ENCODE measurements at regions not wholly inside any gene's neighbourhood (a gene's known extent, or its start where the extent isn't known, plus 50 kb on each side); places are given as distances from the start of the nearest gene placed in this dataset.

- Histone ChIP-seq H3K4me1 (ENCODE audit: control insufficient read depth, insufficient read depth, low read length) (no peaks in the 10 kb centered on the region), H3K4me3 (ENCODE audit: low read depth, low read length) (no peak overlapping the region), H3K27me3 (ENCODE audit: control insufficient read depth, insufficient read depth, low read length) (no peaks in the 10 kb centered on the region), H3K9me3 (ENCODE audit: control insufficient read depth, insufficient read depth, low read length) (no peaks in the 10 kb centered on the region), H3K9ac (ENCODE audit: low read depth, low read length) (no peak overlapping the region), H3K36me3 (ENCODE audit: control insufficient read depth, insufficient read depth, low read length) (no peaks in the 10 kb centered on the region)
Measured at GRCh38 chr6:85396159-85396808, 53.6 kb upstream of the NT5E start.

- no peaks in the 10 kb centered on the region for H3K27me3 ChIP-seq (ENCODE audit: control insufficient read depth, insufficient read depth, low read length)
- no peaks in the 10 kb centered on the region for H3K4me1 ChIP-seq (ENCODE audit: control insufficient read depth, insufficient read depth, low read length)
- H3K36me3 ChIP-seq (ENCODE audit: control insufficient read depth, insufficient read depth, low read length): no peaks in the 10 kb centered on the region
- H3K9ac ChIP-seq (ENCODE audit: low read depth, low read length): no peak overlapping the region
- H3K4me3 ChIP-seq (ENCODE audit: low read depth, low read length): no peak overlapping the region
- no peaks in the 10 kb centered on the region for H3K9me3 ChIP-seq (ENCODE audit: control insufficient read depth, insufficient read depth, low read length)
Measured at GRCh38 chr6:85395746-85396145, 54.1 kb upstream of the NT5E start.

- no peaks in the 10 kb centered on the region for H3K4me1 ChIP-seq (ENCODE audit: control insufficient read depth, insufficient read depth, low read length)
- no peaks in the 10 kb centered on the region for H3K36me3 ChIP-seq (ENCODE audit: control insufficient read depth, insufficient read depth, low read length)
- no peak overlapping the region for H3K4me3 ChIP-seq (ENCODE audit: low read depth, low read length)
- no peaks in the 10 kb centered on the region for H3K9me3 ChIP-seq (ENCODE audit: control insufficient read depth, insufficient read depth, low read length)
- no peaks in the 10 kb centered on the region for H3K27me3 ChIP-seq (ENCODE audit: control insufficient read depth, insufficient read depth, low read length)
- no peak overlapping the region for H3K9ac ChIP-seq (ENCODE audit: low read depth, low read length)
Measured at GRCh38 chr6:85394853-85395538, 54.9 kb upstream of the NT5E start.

GRCh38 chr6:85394199-85394598, 55.7 kb upstream of the NT5E start:
- no peaks in the 10 kb centered on the region for H3K4me1 ChIP-seq (ENCODE audit: control insufficient read depth, insufficient read depth, low read length)

GRCh38 chr6:85392379-85392778, 57.5 kb upstream of the NT5E start:
- Histone ChIP-seq H3K27me3 (ENCODE audit: control insufficient read depth, insufficient read depth, low read length) (no peaks in the 10 kb centered on the region), H3K4me1 (ENCODE audit: control insufficient read depth, insufficient read depth, low read length) (no peaks in the 10 kb centered on the region), H3K4me3 (ENCODE audit: low read depth, low read length) (no peak overlapping the region), H3K36me3 (ENCODE audit: control insufficient read depth, insufficient read depth, low read length) (no peaks in the 10 kb centered on the region), H3K9ac (ENCODE audit: low read depth, low read length) (no peak overlapping the region), H3K9me3 (ENCODE audit: control insufficient read depth, insufficient read depth, low read length) (no peaks in the 10 kb centered on the region)

More at GRCh38 chr6:85394199-85394598, 55.7 kb upstream of the NT5E start:
- H3K36me3 ChIP-seq (ENCODE audit: control insufficient read depth, insufficient read depth, low read length): no peaks in the 10 kb centered on the region
- no peak overlapping the region for H3K4me3 ChIP-seq (ENCODE audit: low read depth, low read length)
- H3K27me3 ChIP-seq (ENCODE audit: control insufficient read depth, insufficient read depth, low read length): no peaks in the 10 kb centered on the region
- H3K9me3 ChIP-seq (ENCODE audit: control insufficient read depth, insufficient read depth, low read length): no peaks in the 10 kb centered on the region
- no peak overlapping the region for H3K9ac ChIP-seq (ENCODE audit: low read depth, low read length)

GRCh38 chr6:85390775-85391174, 59.1 kb upstream of the NT5E start:
- Histone ChIP-seq H3K27me3 (ENCODE audit: control insufficient read depth, insufficient read depth, low read length) (no peaks in the 10 kb centered on the region), H3K36me3 (ENCODE audit: control insufficient read depth, insufficient read depth, low read length) (no peaks in the 10 kb centered on the region), H3K9me3 (ENCODE audit: control insufficient read depth, insufficient read depth, low read length) (no peaks in the 10 kb centered on the region), H3K9ac (ENCODE audit: low read depth, low read length) (no peak overlapping the region), H3K4me3 (ENCODE audit: low read depth, low read length) (no peak overlapping the region), H3K4me1 (ENCODE audit: control insufficient read depth, insufficient read depth, low read length) (no peaks in the 10 kb centered on the region)

- Histone ChIP-seq H3K36me3 (ENCODE audit: control insufficient read depth, insufficient read depth, low read length) (no peaks in the 10 kb centered on the region), H3K9me3 (ENCODE audit: control insufficient read depth, insufficient read depth, low read length) (no peaks in the 10 kb centered on the region), H3K9ac (ENCODE audit: low read depth, low read length) (no peak overlapping the region), H3K4me3 (ENCODE audit: low read depth, low read length) (no peak overlapping the region), H3K4me1 (ENCODE audit: control insufficient read depth, insufficient read depth, low read length) (no peaks in the 10 kb centered on the region), H3K27me3 (ENCODE audit: control insufficient read depth, insufficient read depth, low read length) (no peaks in the 10 kb centered on the region)
Measured at GRCh38 chr6:85390105-85390728, 59.7 kb upstream of the NT5E start.

- H3K9me3 ChIP-seq (ENCODE audit: control insufficient read depth, insufficient read depth, low read length): no peaks in the 10 kb centered on the region
- no peaks in the 10 kb centered on the region for H3K4me1 ChIP-seq (ENCODE audit: control insufficient read depth, insufficient read depth, low read length)
- H3K4me3 ChIP-seq (ENCODE audit: low read depth, low read length): no peak overlapping the region
- H3K36me3 ChIP-seq (ENCODE audit: control insufficient read depth, insufficient read depth, low read length): no peaks in the 10 kb centered on the region
- H3K9ac ChIP-seq (ENCODE audit: low read depth, low read length): no peak overlapping the region
- no peaks in the 10 kb centered on the region for H3K27me3 ChIP-seq (ENCODE audit: control insufficient read depth, insufficient read depth, low read length)
Measured at GRCh38 chr6:85389151-85389797, 60.6 kb upstream of the NT5E start.

GRCh38 chr6:85388531-85388930, 61.4 kb upstream of the NT5E start:
- H3K36me3 ChIP-seq (ENCODE audit: control insufficient read depth, insufficient read depth, low read length): no peaks in the 10 kb centered on the region
- H3K27me3 ChIP-seq (ENCODE audit: control insufficient read depth, insufficient read depth, low read length): no peaks in the 10 kb centered on the region
- H3K4me3 ChIP-seq (ENCODE audit: low read depth, low read length): no peak overlapping the region
- no peaks in the 10 kb centered on the region for H3K4me1 ChIP-seq (ENCODE audit: control insufficient read depth, insufficient read depth, low read length)
- H3K9me3 ChIP-seq (ENCODE audit: control insufficient read depth, insufficient read depth, low read length): no peaks in the 10 kb centered on the region
- H3K9ac ChIP-seq (ENCODE audit: low read depth, low read length): no peak overlapping the region

- no peaks in the 10 kb centered on the region for H3K36me3 ChIP-seq (ENCODE audit: control insufficient read depth, insufficient read depth, low read length)
- no peak overlapping the region for H3K4me3 ChIP-seq (ENCODE audit: low read depth, low read length)
- H3K9me3 ChIP-seq (ENCODE audit: control insufficient read depth, insufficient read depth, low read length): no peaks in the 10 kb centered on the region
- H3K4me1 ChIP-seq (ENCODE audit: control insufficient read depth, insufficient read depth, low read length): no peaks in the 10 kb centered on the region
- H3K27me3 ChIP-seq (ENCODE audit: control insufficient read depth, insufficient read depth, low read length): no peaks in the 10 kb centered on the region
- no peak overlapping the region for H3K9ac ChIP-seq (ENCODE audit: low read depth, low read length)
Measured at GRCh38 chr6:85385636-85386315, 64.1 kb upstream of the NT5E start.

- Histone ChIP-seq H3K9me3 (ENCODE audit: control insufficient read depth, insufficient read depth, low read length) (no peaks in the 10 kb centered on the region), H3K36me3 (ENCODE audit: control insufficient read depth, insufficient read depth, low read length) (no peaks in the 10 kb centered on the region), H3K4me1 (ENCODE audit: control insufficient read depth, insufficient read depth, low read length) (no peaks in the 10 kb centered on the region), H3K9ac (ENCODE audit: low read depth, low read length) (no peak overlapping the region), H3K27me3 (ENCODE audit: control insufficient read depth, insufficient read depth, low read length) (no peaks in the 10 kb centered on the region), H3K4me3 (ENCODE audit: low read depth, low read length) (no peak overlapping the region)
Measured at GRCh38 chr6:85383042-85383441, 66.8 kb upstream of the NT5E start.

Data from iPS-15b (cell line).